Liver (tissue), 8 donors: ENCODE measurements at regions not wholly inside any gene's neighbourhood (a gene's known extent, or its start where the extent isn't known, plus 50 kb on each side); places are given as distances from the start of the nearest gene placed in this dataset.
"Not testable (repeated sequence)": the region's sequence is repeated elsewhere in the genome, so short reads cannot be mapped to it uniquely, and the experiment has no call there.

Experiments
- DNase-seq: peaks from one replicate; pipeline ENCODE4 v3.0.0-alpha.2; 2017; ENCODE audit warnings: low spot score
- H3K27ac ChIP-seq, 2 donors: one replicate each; pipeline ENCODE4 v1.7.0; 2013; ENCODE audit warnings: inconsistent platforms in 2 of 2, low read length in 2 of 2, control low read depth in 1 of 2, low read depth in 1 of 2, mild to moderate bottlenecking in 1 of 2
- H3K27me3 ChIP-seq, 4 donors: one replicate each; pipeline versions ENCODE4 v1.6.1 to v1.7.0; 2013; ENCODE audit warnings: low read length in 3 of 4, inconsistent platforms in 1 of 4, mild to moderate bottlenecking in 1 of 4, moderate library complexity in 1 of 4; ENCODE audit not compliant: control insufficient read depth in 4 of 4, insufficient read depth in 4 of 4
- H3K36me3 ChIP-seq, 4 donors: one replicate each; pipeline versions ENCODE4 v1.6.1 to v1.7.0; 2013; ENCODE audit warnings: low read length in 3 of 4, mild to moderate bottlenecking in 3 of 4, low read depth in 1 of 4, moderate library complexity in 1 of 4; ENCODE audit not compliant: control insufficient read depth in 4 of 4, insufficient read depth in 3 of 4
- H3K4me1 ChIP-seq, 4 donors: one replicate each; pipeline versions ENCODE4 v1.6.1 to v1.7.0; 2013; ENCODE audit warnings: low read length in 3 of 4, mild to moderate bottlenecking in 3 of 4, moderate library complexity in 1 of 4; ENCODE audit not compliant: control insufficient read depth in 4 of 4, insufficient read depth in 4 of 4
- H3K4me3 ChIP-seq, 3 donors: one replicate each; pipeline versions ENCODE4 v1.6.1 to v1.7.0; 2013; ENCODE audit warnings: low read length in 3 of 3, control low read depth in 1 of 3, low read depth in 1 of 3, mild to moderate bottlenecking in 1 of 3
- H3K9ac ChIP-seq, 2 donors: one replicate each; pipeline ENCODE4 v1.7.0; 2013; ENCODE audit warnings: low read length in 2 of 2, mild to moderate bottlenecking in 2 of 2, moderate library complexity in 2 of 2, control low read depth in 1 of 2, low read depth in 1 of 2
- H3K9me3 ChIP-seq, 4 donors: one replicate each; pipeline versions ENCODE4 v1.6.1 to v1.7.0; 2013; ENCODE audit warnings: low read length in 3 of 4; ENCODE audit not compliant: control insufficient read depth in 4 of 4
- CTCF ChIP-seq: fragments of 150-350 bp; IDR thresholded peaks from 2 replicates; pipeline ENCODE4 v1.5.1; 2017; ENCODE audit warnings: improper control_type of control experiment, low read depth, low read length; ENCODE audit not compliant: missing input control
- RAD21 ChIP-seq, 2 donors: IDR thresholded peaks; 2 replicates each; pipeline ENCODE4 v1.6.1; 2016; ENCODE audit warnings: antibody characterized with exemption in 2 of 2, mild to moderate bottlenecking in 2 of 2
- WGBS: extraction: QIAGEN DNeasy Blood & Tissue Kit; methylation state at CpG from one replicate; pipeline ENCODE4 v1.1.7; 2013; 5-methylcytosine and 5-hydroxymethylcytosine counted together
- donor health status: healthy.
- donor health status: healthy.
- donor health status: healthy.
- donor health status: healthy.
- donor health status: healthy.

- not testable (repeated sequence) for DNase-seq, H3K27ac ChIP-seq, H3K36me3 ChIP-seq, H3K9me3 ChIP-seq, H3K9ac ChIP-seq, H3K27me3 ChIP-seq, H3K4me1 ChIP-seq, H3K4me3 ChIP-seq
- WGBS, result 73% methylated on average over 4 of the region's 8 CpGs
These were observed 914.7 kb downstream of the FOXD4L5 start for GRCh38 chr9:64370344-64370743.

- not testable (repeated sequence) for H3K9ac ChIP-seq, H3K27me3 ChIP-seq, H3K9me3 ChIP-seq, H3K36me3 ChIP-seq, DNase-seq, H3K4me1 ChIP-seq, H3K27ac ChIP-seq
- peak overlapping the region in 1 of 3 donors; percentile 25 for H3K4me3 ChIP-seq
- 0% methylated on average over 13 of the region's 31 CpGs for WGBS
These were observed 915.4 kb downstream of the FOXD4L5 start for GRCh38 chr9:64369644-64370043.

GRCh38 chr9:64369114-64369513, 915.9 kb downstream of the FOXD4L5 start:
- H3K36me3 ChIP-seq, H3K27ac ChIP-seq, H3K9ac ChIP-seq, H3K4me1 ChIP-seq, H3K27me3 ChIP-seq, DNase-seq, H3K9me3 ChIP-seq, H3K4me3 ChIP-seq: not testable (repeated sequence)
- WGBS, result 0% methylated on average over 25 of the region's 44 CpGs
- TF ChIP-seq CTCF, result peak; percentile 27
- TF ChIP-seq RAD21 (IDR thresholded peaks at IDR 0.05), result peak; percentile 27 to 43

GRCh38 chr9:64368644-64368942, 916.4 kb downstream of the FOXD4L5 start:
- WGBS, result 0% methylated on average over 1 of the region's 16 CpGs
- H3K9me3 ChIP-seq, DNase-seq, H3K4me3 ChIP-seq, H3K4me1 ChIP-seq, H3K27me3 ChIP-seq, H3K36me3 ChIP-seq, H3K27ac ChIP-seq, H3K9ac ChIP-seq: not testable (repeated sequence)

- H3K4me1 ChIP-seq, H3K36me3 ChIP-seq, DNase-seq, H3K27ac ChIP-seq, H3K27me3 ChIP-seq, H3K4me3 ChIP-seq, H3K9me3 ChIP-seq, H3K9ac ChIP-seq: not testable (repeated sequence)
- 21% methylated on average over 32 of the region's 47 CpGs for WGBS
These were observed 917.0 kb downstream of the FOXD4L5 start for GRCh38 chr9:64367826-64368643.
